Colonic mucosa (tissue), 4 donors: ENCODE measurements at regions not wholly inside any gene's neighbourhood (a gene's known extent, or its start where the extent isn't known, plus 50 kb on each side); places are given as distances from the start of the nearest gene placed in this dataset.
"Not testable (repeated sequence)": the region's sequence is repeated elsewhere in the genome, so short reads cannot be mapped to it uniquely, and the experiment has no call there.

Experiments used
- DNase-seq: peaks from one replicate; pipeline ENCODE4 v3.0.0-alpha.2; 2020
- H3K27ac ChIP-seq: fragments of 200-600 bp; one replicate; pipeline ENCODE4 v1.8.0; 2021
- H3K27me3 ChIP-seq: fragments of 200-600 bp; one replicate; pipeline ENCODE4 v1.8.0; 2021
- H3K36me3 ChIP-seq: fragments of 200-600 bp; one replicate; pipeline ENCODE4 v1.8.0; 2021
- H3K4me1 ChIP-seq: fragments of 200-600 bp; one replicate; pipeline ENCODE4 v1.8.0; 2021; ENCODE audit warnings: mild to moderate bottlenecking
- H3K4me3 ChIP-seq: fragments of 200-600 bp; one replicate; pipeline ENCODE4 v1.8.0; 2021
- H3K9ac ChIP-seq, 2 donors: one replicate each; pipeline ENCODE4 v1.7.0; 2013; ENCODE audit warnings: control low read depth in 2 of 2, low read depth in 2 of 2, low read length in 2 of 2
- H3K9me3 ChIP-seq: fragments of 200-600 bp; one replicate; pipeline ENCODE4 v1.8.0; 2021
- intact Hi-C: fragments of 100-400 bp; cut with DNase I; formaldehyde crosslinking; loops from one replicate; pipeline ENCODE4 v1.14.1; 2022
- TF ChIP-seq, protein P1 (sequence below): fragments of 200-600 bp; IDR thresholded peaks from one replicate; pipeline ENCODE4 v1.8.0; 2022; ENCODE audit warnings: antibody characterized with exemption, mild to moderate bottlenecking
- donor health status: healthy.
- donor health status: DM: no; HTN: no; CAD: no.
- donor health status: DM: no; HTN: no; CAD: no.

DNA sequence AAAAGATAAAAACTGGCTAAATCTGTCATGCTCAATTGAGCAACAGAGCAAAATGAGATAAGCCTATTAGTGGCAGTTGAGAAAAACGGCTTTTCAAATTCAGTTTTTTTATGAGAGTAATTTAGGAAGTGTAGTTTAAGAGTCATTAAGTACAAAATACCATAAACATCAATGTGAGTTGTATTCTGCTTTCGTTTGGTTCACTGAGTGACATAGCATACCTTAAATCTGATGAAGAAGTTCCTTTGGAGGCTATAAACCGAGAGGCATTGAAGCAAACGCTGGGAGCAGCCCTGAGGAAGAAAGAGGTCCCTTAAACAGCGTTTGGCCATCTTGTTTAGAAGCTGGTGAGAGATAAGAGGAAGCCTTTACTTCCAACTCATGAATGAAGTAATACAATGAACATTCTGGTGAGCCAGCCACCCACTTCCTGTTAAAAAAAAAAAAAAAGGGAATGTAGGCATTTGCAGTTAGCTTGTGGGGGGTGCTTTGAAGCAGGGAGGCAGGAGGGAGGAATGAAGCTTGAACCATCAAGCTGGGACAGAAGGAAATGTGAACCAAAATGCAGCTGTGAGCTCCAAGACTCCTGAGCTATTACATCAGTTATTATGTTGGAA, 132.3 kb downstream of the ZNF330 start:
- H3K27ac ChIP-seq: no peak overlapping the region
- TF ChIP-seq, protein P1, sequence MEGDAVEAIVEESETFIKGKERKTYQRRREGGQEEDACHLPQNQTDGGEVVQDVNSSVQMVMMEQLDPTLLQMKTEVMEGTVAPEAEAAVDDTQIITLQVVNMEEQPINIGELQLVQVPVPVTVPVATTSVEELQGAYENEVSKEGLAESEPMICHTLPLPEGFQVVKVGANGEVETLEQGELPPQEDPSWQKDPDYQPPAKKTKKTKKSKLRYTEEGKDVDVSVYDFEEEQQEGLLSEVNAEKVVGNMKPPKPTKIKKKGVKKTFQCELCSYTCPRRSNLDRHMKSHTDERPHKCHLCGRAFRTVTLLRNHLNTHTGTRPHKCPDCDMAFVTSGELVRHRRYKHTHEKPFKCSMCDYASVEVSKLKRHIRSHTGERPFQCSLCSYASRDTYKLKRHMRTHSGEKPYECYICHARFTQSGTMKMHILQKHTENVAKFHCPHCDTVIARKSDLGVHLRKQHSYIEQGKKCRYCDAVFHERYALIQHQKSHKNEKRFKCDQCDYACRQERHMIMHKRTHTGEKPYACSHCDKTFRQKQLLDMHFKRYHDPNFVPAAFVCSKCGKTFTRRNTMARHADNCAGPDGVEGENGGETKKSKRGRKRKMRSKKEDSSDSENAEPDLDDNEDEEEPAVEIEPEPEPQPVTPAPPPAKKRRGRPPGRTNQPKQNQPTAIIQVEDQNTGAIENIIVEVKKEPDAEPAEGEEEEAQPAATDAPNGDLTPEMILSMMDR: no peak
- no peak for DNase-seq

DNA sequence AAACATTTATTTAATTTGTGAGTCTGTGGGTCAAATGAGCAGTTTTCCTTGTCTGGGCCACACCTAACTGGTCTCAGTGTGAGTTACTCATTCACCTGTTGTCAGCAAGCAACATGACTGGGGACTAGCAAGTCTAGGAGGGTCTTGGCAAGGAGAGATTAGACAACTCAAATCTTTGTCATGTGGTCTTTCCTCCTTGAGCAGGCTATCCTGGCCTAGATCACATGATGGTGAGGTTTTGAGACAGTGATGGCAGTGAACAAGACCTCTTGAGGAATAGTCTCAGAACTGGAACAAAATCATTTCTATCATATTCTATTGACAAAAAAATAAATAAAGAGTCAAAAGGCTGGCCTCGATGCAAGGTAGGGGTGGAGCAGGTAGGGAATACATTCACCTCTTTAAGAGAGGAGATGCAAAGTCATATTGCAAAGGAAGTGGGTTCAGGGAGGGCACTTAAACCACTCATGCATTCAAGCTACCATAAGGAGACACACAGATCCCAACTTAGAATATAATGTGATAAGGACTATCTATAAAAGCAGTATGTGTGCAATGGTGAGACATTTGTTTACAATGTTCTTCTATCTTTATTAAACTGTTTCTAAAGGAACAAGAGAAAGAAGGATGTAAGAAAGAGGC, 135.7 kb downstream of the ZNF330 start:
- Histone ChIP-seq H3K4me1 (no peaks in the 10 kb centered on the region), H3K27me3 (no peaks in the 10 kb centered on the region), H3K4me3 (no peak overlapping the region), H3K9me3 (no peaks in the 10 kb centered on the region), H3K9ac (no peak overlapping the region), H3K36me3 (no peaks in the 10 kb centered on the region), H3K27ac (no peak overlapping the region)
- TF ChIP-seq, protein P1: no peak
- intact Hi-C loops: no loop called here
- no peak for DNase-seq

More for the DNA sequence above, 132.3 kb downstream of the ZNF330 start:
- intact Hi-C loops: no loop called here
- Histone ChIP-seq H3K4me3 (no peak overlapping the region), H3K36me3 (no peaks in the 10 kb centered on the region), H3K9me3 (no peaks in the 10 kb centered on the region), H3K4me1 (no peaks in the 10 kb centered on the region), H3K9ac (no peak overlapping the region), H3K27me3 (no peaks in the 10 kb centered on the region)

DNA sequence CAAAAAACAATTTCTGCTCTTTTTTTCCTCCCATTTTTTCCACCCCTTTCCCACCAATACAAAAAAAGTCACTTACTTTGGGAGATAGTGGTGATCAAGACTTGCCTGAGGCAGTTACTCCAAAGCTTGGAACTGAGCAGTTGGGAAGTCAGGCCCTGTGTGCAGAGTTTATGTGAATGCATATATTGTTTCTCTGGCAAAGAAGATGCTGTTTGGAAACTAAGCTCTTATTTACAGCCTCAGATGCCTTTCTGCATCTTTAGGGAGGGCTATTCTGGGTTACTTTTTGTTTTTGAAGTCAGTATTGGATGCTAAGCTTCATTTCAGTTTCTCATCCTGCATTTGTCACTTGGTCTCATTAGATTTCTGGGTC, 136.3 kb downstream of the ZNF330 start:
- Histone ChIP-seq H3K4me1 (no peaks in the 10 kb centered on the region), H3K36me3 (no peaks in the 10 kb centered on the region), H3K27ac (no peak overlapping the region), H3K4me3 (no peak overlapping the region), H3K9ac (no peak overlapping the region), H3K27me3 (no peaks in the 10 kb centered on the region), H3K9me3 (no peaks in the 10 kb centered on the region)
- intact Hi-C loops: no loop called here
- no peak for DNase-seq
- TF ChIP-seq, protein P1: no peak

DNA sequence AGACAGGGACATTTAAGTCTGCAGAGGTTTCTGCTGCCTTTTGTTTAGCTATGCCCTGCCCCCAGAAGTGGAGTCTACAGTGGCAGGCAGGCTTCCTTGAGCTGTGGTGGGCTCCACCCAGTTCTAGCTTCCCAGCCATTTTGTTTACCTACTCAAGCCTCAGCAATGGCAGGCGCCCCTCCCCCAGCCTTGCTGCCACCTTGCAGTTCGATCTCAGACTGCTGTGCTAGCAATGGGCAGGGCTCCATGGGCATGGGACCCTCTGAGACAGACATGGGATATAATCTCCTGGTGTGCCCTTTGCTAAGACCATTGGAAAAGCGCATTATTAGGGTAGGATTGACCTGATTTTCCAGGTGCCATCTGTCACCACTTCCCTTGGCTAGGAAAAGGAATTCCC, 147.5 kb downstream of the ZNF330 start:
- H3K9me3 ChIP-seq, intact Hi-C loops, H3K36me3 ChIP-seq, H3K27ac ChIP-seq, DNase-seq, H3K27me3 ChIP-seq, H3K4me3 ChIP-seq, H3K9ac ChIP-seq, H3K4me1 ChIP-seq: not testable (repeated sequence)

DNA sequence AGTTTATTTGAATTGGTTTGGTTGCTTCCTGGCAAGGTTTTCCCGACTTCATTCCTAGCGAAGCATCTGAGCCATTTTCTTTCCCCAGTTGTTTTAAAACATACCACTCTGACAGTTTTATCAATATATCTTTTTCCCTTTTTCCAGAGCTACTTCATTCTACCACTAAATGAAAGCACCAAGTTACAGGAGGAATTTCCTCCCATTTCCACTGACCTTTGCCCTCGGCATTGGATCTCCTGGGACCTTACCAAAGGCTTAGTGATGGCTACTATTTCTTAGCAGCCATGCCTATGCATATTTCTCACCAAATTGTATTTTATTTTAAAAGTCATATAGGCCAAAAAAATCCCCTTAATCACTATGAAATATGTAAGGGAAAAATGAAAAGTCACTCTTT, 150.5 kb downstream of the ZNF330 start:
- H3K27ac ChIP-seq: no peak overlapping the region
- no peak overlapping the region for H3K9ac ChIP-seq
- DNase-seq: no peak
- no peaks in the 10 kb centered on the region for H3K9me3 ChIP-seq
- H3K4me3 ChIP-seq: no peak overlapping the region
- no peaks in the 10 kb centered on the region for H3K27me3 ChIP-seq
- H3K4me1 ChIP-seq: no peaks in the 10 kb centered on the region
- H3K36me3 ChIP-seq: no peaks in the 10 kb centered on the region
- intact Hi-C loops: no loop called here
- TF ChIP-seq, protein P1: no peak

DNA sequence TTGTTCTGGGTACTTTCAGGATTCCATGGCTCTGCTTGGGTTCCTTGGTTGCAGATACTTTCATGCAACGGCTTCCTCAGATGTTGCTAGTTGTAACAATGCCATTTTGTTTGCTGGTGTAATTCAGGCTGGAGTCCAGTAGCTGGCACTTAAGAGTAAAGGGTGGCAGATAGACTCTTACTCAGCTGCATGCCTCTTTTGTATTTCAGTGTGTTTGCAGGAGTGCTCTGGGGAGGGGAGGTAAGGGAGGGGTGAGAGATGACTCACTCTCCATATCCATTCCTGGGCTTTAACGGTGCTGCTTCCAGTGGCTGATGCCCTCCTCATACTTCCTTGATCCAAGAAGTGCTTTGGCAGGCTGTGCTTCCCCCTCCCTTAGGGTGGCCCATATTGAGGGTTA, 155.2 kb downstream of the ZNF330 start:
- Histone ChIP-seq H3K4me1 (no peaks in the 10 kb centered on the region), H3K9me3 (no peaks in the 10 kb centered on the region)

More for the DNA sequence above, 155.2 kb downstream of the ZNF330 start:
- Histone ChIP-seq H3K27ac (no peak overlapping the region), H3K27me3 (no peaks in the 10 kb centered on the region), H3K4me3 (no peak overlapping the region), H3K36me3 (no peaks in the 10 kb centered on the region), H3K9ac (no peak overlapping the region)
- intact Hi-C loops: no loop called here
- TF ChIP-seq, protein P1: no peak
- no peak for DNase-seq
